GM18867 (cell line): ENCODE measurements at regions not wholly inside any gene's neighbourhood (a gene's known extent, or its start where the extent isn't known, plus 50 kb on each side); places are given as distances from the start of the nearest gene placed in this dataset.
"Not testable (repeated sequence)": the region's sequence is repeated elsewhere in the genome, so short reads cannot be mapped to it uniquely, and the experiment has no call there.

ENCODE experiments used
- ATAC-seq: cut with Tn5 transposase; IDR thresholded peaks from one replicate; pipeline ENCODE4 v1.9.1; 2021; ENCODE audit warnings: mild to moderate bottlenecking, moderate library complexity; ENCODE audit not compliant: unreplicated experiment

- no peak for ATAC-seq
Observed at GRCh38 chr21:31418377-31419001, 74.4 kb upstream of the TIAM1 start.

- ATAC-seq = not testable (repeated sequence)
Observed at GRCh38 chr21:31417214-31417613, 73.2 kb upstream of the TIAM1 start.

- no peak for ATAC-seq
Observed at GRCh38 chr21:31416465-31416864, 72.4 kb upstream of the TIAM1 start.

GRCh38 chr21:31414263-31415000 is 70.4 kb upstream of the TIAM1 start:
- no peak for ATAC-seq

- no peak for ATAC-seq
Observed at GRCh38 chr21:31413698-31414097, 69.6 kb upstream of the TIAM1 start.

- no peak for ATAC-seq
Observed at GRCh38 chr21:31410499-31411131, 66.6 kb upstream of the TIAM1 start.

GRCh38 chr21:31409831-31410487 is 65.9 kb upstream of the TIAM1 start:
- ATAC-seq = no peak

GRCh38 chr21:31408301-31409088 is 64.4 kb upstream of the TIAM1 start:
- no peak for ATAC-seq

GRCh38 chr21:31406510-31406909 is 62.4 kb upstream of the TIAM1 start:
- ATAC-seq = no peak

- no peak for ATAC-seq
Observed at GRCh38 chr21:31405604-31406003, 61.5 kb upstream of the TIAM1 start.

GRCh38 chr21:31403596-31404333 is 59.7 kb upstream of the TIAM1 start:
- no peak for ATAC-seq

- no peak for ATAC-seq
Observed at GRCh38 chr21:31399591-31399990, 55.5 kb upstream of the TIAM1 start.

GRCh38 chr21:31398574-31398973 is 54.5 kb upstream of the TIAM1 start:
- ATAC-seq = no peak

GRCh38 chr21:31397939-31398338 is 53.9 kb upstream of the TIAM1 start:
- ATAC-seq = no peak

GRCh38 chr21:31397515-31397926 is 53.5 kb upstream of the TIAM1 start:
- no peak for ATAC-seq

GRCh38 chr21:31397030-31397429 is 53.0 kb upstream of the TIAM1 start:
- ATAC-seq = no peak

- no peak for ATAC-seq
Observed at GRCh38 chr21:31396399-31396798, 52.3 kb upstream of the TIAM1 start.

- no peak for ATAC-seq
Observed at GRCh38 chr21:31395791-31396190, 51.7 kb upstream of the TIAM1 start.

GRCh38 chr21:31395268-31395667 is 51.2 kb upstream of the TIAM1 start:
- ATAC-seq = no peak

- no peak for ATAC-seq
Observed at GRCh38 chr21:31394309-31394708, 50.2 kb upstream of the TIAM1 start.
